T-helper 1 cell treated with Interleukin-12 subunit alpha and Interleukin-12 subunit beta and Interleukin-4 antibody, amounts not matched to agents 30 ng/mL and 1 ng/mL, for 36 hours (primary cell): ENCODE measurements at regions not wholly inside any gene's neighbourhood (a gene's known extent, or its start where the extent isn't known, plus 50 kb on each side); places are given as distances from the start of the nearest gene placed in this dataset.
"Not testable (repeated sequence)": the region's sequence is repeated elsewhere in the genome, so short reads cannot be mapped to it uniquely, and the experiment has no call there.

Experiments
- intact Hi-C: fragments of 100-400 bp; cut with micrococcal nuclease; formaldehyde crosslinking; loops from one replicate; pipeline ENCODE4 v1.15.1; 2024

GRCh38 chr16:29169295-29169994, 184.6 kb downstream of the LAT start:
- intact Hi-C loops: not testable (repeated sequence)

- intact Hi-C loops: not testable (repeated sequence)
Observed at GRCh38 chr16:29168515-29169259, 183.8 kb downstream of the LAT start.

GRCh38 chr16:29164442-29165089, 179.7 kb downstream of the LAT start:
- intact Hi-C loops: not testable (repeated sequence)

- intact Hi-C loops: not testable (repeated sequence)
Observed at GRCh38 chr16:29160171-29160570, 175.3 kb downstream of the LAT start.

- intact Hi-C loops: not testable (repeated sequence)
Observed at GRCh38 chr16:29159603-29160002, 174.8 kb downstream of the LAT start.

- intact Hi-C loops: no loop called here
Observed at GRCh38 chr16:29158785-29159184, 173.9 kb downstream of the LAT start.

- intact Hi-C loops: not testable (repeated sequence)
Observed at GRCh38 chr16:29158031-29158784, 173.4 kb downstream of the LAT start.

- intact Hi-C loops: not testable (repeated sequence)
Observed at GRCh38 chr16:29157051-29157923, 172.4 kb downstream of the LAT start.

GRCh38 chr16:29156511-29156910, 171.7 kb downstream of the LAT start:
- intact Hi-C loops: no loop called here

GRCh38 chr16:29155866-29156200, 171.0 kb downstream of the LAT start:
- intact Hi-C loops: not testable (repeated sequence)

- intact Hi-C loops: not testable (repeated sequence)
Observed at GRCh38 chr16:29155131-29155865, 170.4 kb downstream of the LAT start.

GRCh38 chr16:29154676-29155121, 169.8 kb downstream of the LAT start:
- intact Hi-C loops: no loop called here

- intact Hi-C loops: no loop called here
Observed at GRCh38 chr16:29154088-29154487, 169.2 kb downstream of the LAT start.

GRCh38 chr16:29153307-29153706, 168.5 kb downstream of the LAT start:
- intact Hi-C loops: not testable (repeated sequence)

- intact Hi-C loops: not testable (repeated sequence)
Observed at GRCh38 chr16:29152544-29153031, 167.7 kb downstream of the LAT start.

- intact Hi-C loops: no loop called here
Observed at GRCh38 chr16:29151317-29151716, 166.5 kb downstream of the LAT start.

GRCh38 chr16:29149912-29150311, 165.1 kb downstream of the LAT start:
- intact Hi-C loops: not testable (repeated sequence)

- intact Hi-C loops: no loop called here
Observed at GRCh38 chr16:29148867-29149272, 164.0 kb downstream of the LAT start.

- intact Hi-C loops: no loop called here
Observed at GRCh38 chr16:29148131-29148691, 163.4 kb downstream of the LAT start.
